ENCODE measurements at regions not wholly inside any gene's neighbourhood (a gene's known extent, or its start where the extent isn't known, plus 50 kb on each side); places are given as distances from the start of the nearest gene placed in this dataset.

DNA sequence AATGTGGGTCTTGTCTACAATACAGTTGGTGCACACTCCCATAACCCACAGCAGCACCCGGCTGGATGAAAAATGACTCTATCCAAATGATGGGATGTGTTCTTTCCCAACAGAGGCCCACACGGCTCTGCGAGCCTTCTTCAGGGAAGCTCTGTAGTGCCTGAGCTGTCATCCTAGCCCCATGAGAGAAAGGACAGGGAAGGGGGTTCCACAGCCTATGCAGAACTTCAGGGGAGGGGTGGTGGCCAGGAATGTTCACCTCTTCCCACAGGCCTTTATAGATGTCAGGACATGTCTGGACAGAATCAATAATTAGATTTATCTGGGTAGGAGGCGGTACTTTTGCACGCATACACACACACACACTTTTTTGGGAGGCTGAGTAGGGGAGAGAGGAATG lies 109.0 kb downstream of the JCAD start:
- no peak for TF ChIP-seq CTCF (IDR thresholded peaks at IDR 0.05)
- no peak for TF ChIP-seq POLR2A (IDR thresholded peaks at IDR 0.05)
